Fibroblast of skin of back (primary cell): ENCODE measurements at regions not wholly inside any gene's neighbourhood (a gene's known extent, or its start where the extent isn't known, plus 50 kb on each side); places are given as distances from the start of the nearest gene placed in this dataset.

Experiments
- DNase-seq: peaks from one replicate; pipeline ENCODE4 v3.0.0-alpha.2; 2013

- no peak for DNase-seq
Measured at GRCh38 chr2:134148172-134148571, 105.7 kb upstream of the MGAT5 start.

GRCh38 chr2:134148843-134149472, 104.9 kb upstream of the MGAT5 start:
- DNase-seq = no peak

GRCh38 chr2:134149904-134150303, 104.0 kb upstream of the MGAT5 start:
- DNase-seq = no peak

- no peak for DNase-seq
Measured at GRCh38 chr2:134150760-134151159, 103.1 kb upstream of the MGAT5 start.

- no peak for DNase-seq
Measured at GRCh38 chr2:134152045-134153010, 101.5 kb upstream of the MGAT5 start.

- DNase-seq = no peak
Measured at GRCh38 chr2:134153294-134153880, 100.5 kb upstream of the MGAT5 start.

GRCh38 chr2:134154246-134154645, 99.6 kb upstream of the MGAT5 start:
- DNase-seq = no peak

GRCh38 chr2:134155134-134155533, 98.7 kb upstream of the MGAT5 start:
- no peak for DNase-seq

GRCh38 chr2:134158295-134158694, 95.6 kb upstream of the MGAT5 start:
- no peak for DNase-seq

- DNase-seq = no peak
Measured at GRCh38 chr2:134161170-134161547, 92.7 kb upstream of the MGAT5 start.

- no peak for DNase-seq
Measured at GRCh38 chr2:134163336-134163735, 90.5 kb upstream of the MGAT5 start.

GRCh38 chr2:134164306-134164705, 89.6 kb upstream of the MGAT5 start:
- DNase-seq = no peak

- DNase-seq = peak; percentile 58
Measured at GRCh38 chr2:134167015-134167414, 86.9 kb upstream of the MGAT5 start.

- DNase-seq = no peak
Measured at GRCh38 chr2:134169788-134170187, 84.1 kb upstream of the MGAT5 start.

GRCh38 chr2:134170294-134170693, 83.6 kb upstream of the MGAT5 start:
- no peak for DNase-seq

GRCh38 chr2:134170700-134171099, 83.2 kb upstream of the MGAT5 start:
- no peak for DNase-seq

- DNase-seq = no peak
Measured at GRCh38 chr2:134173338-134174016, 80.4 kb upstream of the MGAT5 start.

GRCh38 chr2:134174711-134175110, 79.2 kb upstream of the MGAT5 start:
- no peak for DNase-seq

GRCh38 chr2:134175834-134176233, 78.0 kb upstream of the MGAT5 start:
- DNase-seq = peak; percentile 51

- DNase-seq = peak; percentile 5
Measured at GRCh38 chr2:134177351-134177931, 76.4 kb upstream of the MGAT5 start.

GRCh38 chr2:134178138-134178877, 75.6 kb upstream of the MGAT5 start:
- peak; percentile 8 for DNase-seq

GRCh38 chr2:134181219-134181618, 72.7 kb upstream of the MGAT5 start:
- DNase-seq = no peak
